ENCODE measurements at regions not wholly inside any gene's neighbourhood (a gene's known extent, or its start where the extent isn't known, plus 50 kb on each side); places are given as distances from the start of the nearest gene placed in this dataset.

- ATAC-seq (ENCODE audit: low read depth) (no peak), DNase-seq (no peak)
- Histone ChIP-seq H4K20me1 (ENCODE audit: control insufficient read depth, insufficient read depth, low read length, poor library complexity, severe bottlenecking) (no peaks in the 10 kb centered on the region), H3K79me2 (ENCODE audit: control insufficient read depth, insufficient read depth, low read length) (no peaks in the 10 kb centered on the region), H3K9ac (ENCODE audit: low read length) (no peak overlapping the region), H3K27ac (ENCODE audit: low read length in 2 of 2) (no peak overlapping the region), H3K27me3 (replicated peaks in 1 of 4; ENCODE audit: control extremely low read depth in 1 of 4, control insufficient read depth in 3 of 4, insufficient read depth in 4 of 4, low read length in 3 of 4) (no peaks in the 10 kb centered on the region), H2AFZ (ENCODE audit: insufficient read depth, low read depth, low read length, poor library complexity, severe bottlenecking) (no peak overlapping the region), H3K4me2 (replicated peaks; ENCODE audit: low read depth, low read length, poor library complexity, severe bottlenecking) (no peak overlapping the region), H3K4me1 (ENCODE audit: control insufficient read depth in 2 of 2, insufficient read depth in 2 of 2, low read length in 2 of 2) (no peaks in the 10 kb centered on the region), H3K9me3 (ENCODE audit: control extremely low read depth in 1 of 3, control insufficient read depth in 2 of 3, insufficient read depth in 1 of 3, low read length in 2 of 3) (no peaks in the 10 kb centered on the region), H3K36me3 (replicated peaks in 1 of 2; ENCODE audit: control extremely low read depth in 1 of 2, control insufficient read depth in 1 of 2, extremely low read depth in 1 of 2, insufficient read depth in 2 of 2, low read length in 1 of 2) (no peaks in the 10 kb centered on the region), H3K4me3 (ENCODE audit: control extremely low read depth in 1 of 5, extremely low read depth in 1 of 5, insufficient read depth in 1 of 5, low read depth in 2 of 5, low read length in 4 of 5) (no peak overlapping the region)
- WGBS (ENCODE audit: insufficient coverage), result no CpG with 5 or more reads among the region's 1 CpG
- H3K27ac Mint-ChIP-seq, result no peak overlapping the region
- H3K27me3 Mint-ChIP-seq, result no peaks in the 10 kb centered on the region
- ChIA-PET POLR2A (no interaction called here), CTCF (interaction anchor here (1.6 kb wide), 1 partner anchor 13 kb away, joined by 3 read pairs; no protein-coding TSS in a partner anchor)
- H3K4me3 Mint-ChIP-seq, result no peak overlapping the region
- peaks cover 2% of the 10 kb centered on the region for H3K9me3 Mint-ChIP-seq (ENCODE audit: insufficient read depth)
- TF ChIP-seq CTCF (IDR thresholded peaks at IDR 0.05) (no peak), EZH2 (IDR thresholded peaks at IDR 0.05; ENCODE audit: borderline replicate concordance, insufficient read depth, low read depth, low read length, poor library complexity, severe bottlenecking) (no peak)
- intact Hi-C loops (cut with micrococcal nuclease), result no loop called here
- no peaks in the 10 kb centered on the region for H3K4me1 Mint-ChIP-seq
Measured at GRCh38 chr2:156937430-156937829, 320.1 kb upstream of the GALNT5 start.

GRCh38 chr2:156944871-156945270, 312.6 kb upstream of the GALNT5 start:
- Histone ChIP-seq H3K4me2 (replicated peaks; ENCODE audit: low read depth, low read length, poor library complexity, severe bottlenecking) (no peak overlapping the region), H3K4me3 (ENCODE audit: control extremely low read depth in 1 of 5, extremely low read depth in 1 of 5, insufficient read depth in 1 of 5, low read depth in 2 of 5, low read length in 4 of 5) (no peak overlapping the region), H3K36me3 (replicated peaks in 1 of 2; ENCODE audit: control extremely low read depth in 1 of 2, control insufficient read depth in 1 of 2, extremely low read depth in 1 of 2, insufficient read depth in 2 of 2, low read length in 1 of 2) (no peaks in the 10 kb centered on the region), H3K9ac (ENCODE audit: low read length) (no peak overlapping the region), H2AFZ (ENCODE audit: insufficient read depth, low read depth, low read length, poor library complexity, severe bottlenecking) (no peak overlapping the region), H3K27me3 (replicated peaks in 1 of 4; ENCODE audit: control extremely low read depth in 1 of 4, control insufficient read depth in 3 of 4, insufficient read depth in 4 of 4, low read length in 3 of 4) (no peaks in the 10 kb centered on the region), H3K4me1 (ENCODE audit: control insufficient read depth in 2 of 2, insufficient read depth in 2 of 2, low read length in 2 of 2) (no peaks in the 10 kb centered on the region), H3K79me2 (ENCODE audit: control insufficient read depth, insufficient read depth, low read length) (no peaks in the 10 kb centered on the region), H3K27ac (ENCODE audit: low read length in 2 of 2) (no peak overlapping the region), H3K9me3 (ENCODE audit: control extremely low read depth in 1 of 3, control insufficient read depth in 2 of 3, insufficient read depth in 1 of 3, low read length in 2 of 3) (no peaks in the 10 kb centered on the region), H4K20me1 (ENCODE audit: control insufficient read depth, insufficient read depth, low read length, poor library complexity, severe bottlenecking) (no peaks in the 10 kb centered on the region)
- 50% methylated on average over 1 of the region's 2 CpGs for WGBS (ENCODE audit: insufficient coverage)
- DNase-seq (no peak), ATAC-seq (ENCODE audit: low read depth) (no peak)
- Mint-ChIP-seq H3K9me3 (ENCODE audit: insufficient read depth) (no peaks in the 10 kb centered on the region), H3K27me3 (no peaks in the 10 kb centered on the region), H3K4me1 (no peaks in the 10 kb centered on the region), H3K4me3 (no peak overlapping the region), H3K27ac (no peak overlapping the region)
- POLR2A ChIA-PET, result no interaction called here
- CTCF ChIA-PET, result no interaction called here
- TF ChIP-seq CTCF (IDR thresholded peaks at IDR 0.05), result no peak
- TF ChIP-seq EZH2 (IDR thresholded peaks at IDR 0.05; ENCODE audit: borderline replicate concordance, insufficient read depth, low read depth, low read length, poor library complexity, severe bottlenecking), result no peak
- intact Hi-C loops (cut with micrococcal nuclease), result no loop called here

All from B cell (primary cell).